ENCODE measurements at regions not wholly inside any gene's neighbourhood (a gene's known extent, or its start where the extent isn't known, plus 50 kb on each side); places are given as distances from the start of the nearest gene placed in this dataset.

DNA sequence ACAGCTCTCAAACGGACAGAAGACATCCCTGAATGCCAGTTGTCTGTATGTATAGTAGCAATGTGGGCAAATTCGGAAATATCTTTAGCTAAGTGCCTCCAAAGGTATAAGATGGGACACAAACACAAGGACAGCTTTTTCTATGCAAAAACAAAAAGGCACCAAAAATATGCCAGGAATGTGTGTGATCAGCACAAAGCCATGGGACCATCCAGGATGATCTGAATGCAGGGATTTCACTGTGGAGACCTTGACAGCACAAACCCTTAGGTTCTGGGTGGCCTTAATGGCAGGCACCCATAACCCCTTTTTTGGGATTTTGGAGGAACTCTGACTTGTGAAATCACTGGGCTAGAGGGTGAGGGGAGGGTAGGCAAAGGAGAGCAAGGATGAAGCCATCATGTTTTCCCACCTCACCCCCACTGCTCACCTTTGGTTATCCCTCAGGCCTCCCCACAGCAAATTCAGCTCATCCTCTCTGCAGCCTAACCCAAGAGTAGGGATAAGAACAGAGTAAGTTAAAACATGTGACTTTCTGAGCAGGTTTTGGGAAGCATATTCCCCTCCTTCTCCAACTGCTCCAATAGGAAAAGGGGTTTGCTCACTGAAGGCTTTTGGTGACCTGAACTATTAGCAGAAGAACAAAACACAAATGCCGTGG is 154.6 kb downstream of the SNX19 start:
- intact Hi-C loops (cut with DNase I; ENCODE audit: low total_unique reads) (no loop called here), in situ Hi-C loops (cut with MboI; ENCODE audit: low pct_ligation_motif_present in 1 of 4, low pct_unique_long_range_greater_than_20kb in 1 of 4, low sequenced_read_pairs in 3 of 4) (no loop called here)
- Histone ChIP-seq H3K27me3 (no peaks in the 10 kb centered on the region), H3K4me3 (no peak overlapping the region), H3K4me1 (no peaks in the 10 kb centered on the region), H3K27ac (no peak overlapping the region), H3K36me3 (no peaks in the 10 kb centered on the region), H3K9me3 (no peaks in the 10 kb centered on the region)
- no peak for DNase-seq
- TF ChIP-seq EP300 (IDR thresholded peaks at IDR 0.05; ENCODE audit: low read depth) (no peak), POLR2AphosphoS5 (IDR thresholded peaks at IDR 0.05) (no peak), POLR2A (IDR thresholded peaks at IDR 0.05) (no peak)
- TF ChIP-seq, protein P1, sequence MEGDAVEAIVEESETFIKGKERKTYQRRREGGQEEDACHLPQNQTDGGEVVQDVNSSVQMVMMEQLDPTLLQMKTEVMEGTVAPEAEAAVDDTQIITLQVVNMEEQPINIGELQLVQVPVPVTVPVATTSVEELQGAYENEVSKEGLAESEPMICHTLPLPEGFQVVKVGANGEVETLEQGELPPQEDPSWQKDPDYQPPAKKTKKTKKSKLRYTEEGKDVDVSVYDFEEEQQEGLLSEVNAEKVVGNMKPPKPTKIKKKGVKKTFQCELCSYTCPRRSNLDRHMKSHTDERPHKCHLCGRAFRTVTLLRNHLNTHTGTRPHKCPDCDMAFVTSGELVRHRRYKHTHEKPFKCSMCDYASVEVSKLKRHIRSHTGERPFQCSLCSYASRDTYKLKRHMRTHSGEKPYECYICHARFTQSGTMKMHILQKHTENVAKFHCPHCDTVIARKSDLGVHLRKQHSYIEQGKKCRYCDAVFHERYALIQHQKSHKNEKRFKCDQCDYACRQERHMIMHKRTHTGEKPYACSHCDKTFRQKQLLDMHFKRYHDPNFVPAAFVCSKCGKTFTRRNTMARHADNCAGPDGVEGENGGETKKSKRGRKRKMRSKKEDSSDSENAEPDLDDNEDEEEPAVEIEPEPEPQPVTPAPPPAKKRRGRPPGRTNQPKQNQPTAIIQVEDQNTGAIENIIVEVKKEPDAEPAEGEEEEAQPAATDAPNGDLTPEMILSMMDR (IDR thresholded peaks at IDR 0.05) = no peak
- 78 to 90% methylated on average over 2 to 3 of the region's 3 CpGs for WGBS, 2 donors (ENCODE audit: low coverage in 1 of 2)

DNA sequence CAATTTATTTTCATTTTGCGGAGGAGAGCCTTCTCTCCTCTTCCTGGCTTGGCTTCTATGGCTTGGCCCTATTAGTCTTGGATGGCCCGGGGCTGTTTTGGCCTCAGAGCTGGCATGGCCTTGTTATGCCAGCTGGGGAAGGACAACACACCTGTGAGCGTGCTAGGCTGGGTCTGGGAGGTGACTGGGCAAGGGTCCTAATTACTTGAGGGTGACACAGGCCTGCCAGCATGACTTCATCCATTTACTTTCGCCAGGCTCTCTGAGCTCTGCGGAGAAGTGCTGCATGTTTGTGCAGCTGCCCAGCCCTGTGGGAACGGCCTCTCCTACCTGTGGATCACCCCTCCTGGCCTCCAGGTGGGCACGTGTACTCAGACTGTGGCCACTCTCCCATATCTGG is 153.6 kb downstream of the SNX19 start:
- Histone ChIP-seq H3K27ac (no peak overlapping the region), H3K27me3 (no peaks in the 10 kb centered on the region), H3K9me3 (no peaks in the 10 kb centered on the region), H3K36me3 (no peaks in the 10 kb centered on the region), H3K4me1 (no peaks in the 10 kb centered on the region), H3K4me3 (no peak overlapping the region)
- in situ Hi-C loops (cut with MboI; ENCODE audit: low pct_ligation_motif_present in 1 of 4, low pct_unique_long_range_greater_than_20kb in 1 of 4, low sequenced_read_pairs in 3 of 4) = no loop called here
- DNase-seq = no peak
- TF ChIP-seq POLR2AphosphoS5 (IDR thresholded peaks at IDR 0.05) (no peak), EP300 (IDR thresholded peaks at IDR 0.05; ENCODE audit: low read depth) (no peak), POLR2A (IDR thresholded peaks at IDR 0.05) (no peak)
- TF ChIP-seq, protein P1 (IDR thresholded peaks at IDR 0.05) = no peak
- WGBS, 2 donors (ENCODE audit: low coverage in 1 of 2) = 61% methylated on average over 7 of the region's 7 CpGs; no CpG with 5 or more reads in 1 of the 2 donors
- intact Hi-C loops (cut with DNase I; ENCODE audit: low total_unique reads) = no loop called here

DNA sequence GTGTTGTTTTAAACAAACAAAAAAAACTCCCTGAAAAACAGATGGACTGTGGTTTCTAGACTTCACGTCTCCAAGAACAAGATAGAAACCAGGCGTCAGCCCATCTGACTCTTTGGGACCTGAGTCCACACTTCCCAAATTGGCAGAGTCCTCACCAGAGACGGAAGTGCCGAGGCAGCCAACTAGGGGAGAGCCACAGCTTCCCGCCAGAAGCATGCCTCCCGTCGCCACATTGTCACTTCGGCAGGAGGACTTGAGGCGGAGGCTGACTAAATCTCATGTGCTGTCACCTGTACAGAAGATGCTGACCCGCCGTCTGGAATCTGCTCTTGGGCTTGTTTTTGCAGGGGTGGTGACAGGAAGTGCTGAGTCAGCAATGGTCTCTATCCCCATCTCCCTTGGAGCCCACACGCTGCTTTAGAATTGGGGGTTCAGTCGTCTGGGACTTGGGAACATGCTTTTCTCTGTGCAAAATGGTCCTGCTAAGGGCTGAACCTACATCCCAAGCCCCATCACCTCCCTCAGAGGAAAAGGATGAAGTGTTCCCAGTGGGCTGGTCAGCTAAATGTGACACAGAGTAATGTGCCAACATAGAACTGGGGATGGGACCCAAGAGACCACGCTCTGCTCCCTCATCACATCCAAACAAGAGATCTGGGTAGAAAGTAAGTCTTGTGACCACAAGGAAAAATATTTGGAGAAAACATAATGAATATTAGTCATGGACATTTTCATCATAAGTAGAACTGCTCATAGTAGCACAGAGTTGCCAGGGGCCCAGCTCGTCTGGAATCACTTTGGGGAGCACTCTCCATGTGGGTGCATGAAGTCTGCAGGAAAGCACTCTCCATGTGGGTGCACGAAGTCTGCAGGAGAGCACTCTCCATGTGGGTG is 152.9 kb downstream of the SNX19 start:
- H3K27ac ChIP-seq = no peak overlapping the region
- H3K27me3 ChIP-seq = no peaks in the 10 kb centered on the region
- WGBS, 2 donors (ENCODE audit: low coverage in 1 of 2) = 82 to 86% methylated on average over 3 to 16 of the region's 16 CpGs
- in situ Hi-C loops (cut with MboI; ENCODE audit: low pct_ligation_motif_present in 1 of 4, low pct_unique_long_range_greater_than_20kb in 1 of 4, low sequenced_read_pairs in 3 of 4) (no loop called here), intact Hi-C loops (cut with DNase I; ENCODE audit: low total_unique reads) (no loop called here)
- no peaks in the 10 kb centered on the region for H3K36me3 ChIP-seq
- H3K9me3 ChIP-seq = no peaks in the 10 kb centered on the region
- TF ChIP-seq POLR2AphosphoS5 (IDR thresholded peaks at IDR 0.05) (no peak), POLR2A (IDR thresholded peaks at IDR 0.05) (no peak), EP300 (IDR thresholded peaks at IDR 0.05; ENCODE audit: low read depth) (no peak)
- TF ChIP-seq, protein P1 (IDR thresholded peaks at IDR 0.05) = no peak
- no peaks in the 10 kb centered on the region for H3K4me1 ChIP-seq
- DNase-seq = no peak
- H3K4me3 ChIP-seq = no peak overlapping the region

DNA sequence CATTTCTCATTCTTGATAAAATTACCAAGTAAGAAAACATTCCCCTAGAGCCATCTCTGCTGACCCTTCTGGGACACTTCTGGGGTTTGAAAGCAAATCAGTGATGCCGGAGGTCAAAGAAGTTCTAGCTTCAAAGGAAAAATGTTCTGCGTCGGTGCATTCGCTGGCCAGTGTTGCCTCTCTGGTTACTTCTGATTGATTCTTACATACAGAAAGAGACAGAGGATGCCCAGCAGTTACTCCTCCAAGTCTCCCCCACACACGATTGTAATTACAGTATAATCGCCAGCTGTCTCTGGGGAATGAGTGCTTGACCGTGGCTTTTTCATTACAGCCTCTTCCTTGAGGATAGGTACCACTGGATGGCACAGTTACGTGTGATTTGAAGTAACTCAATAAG is 150.9 kb downstream of the SNX19 start:
- H3K27me3 ChIP-seq = no peaks in the 10 kb centered on the region
- in situ Hi-C loops (cut with MboI; ENCODE audit: low pct_ligation_motif_present in 1 of 4, low pct_unique_long_range_greater_than_20kb in 1 of 4, low sequenced_read_pairs in 3 of 4) = no loop called here
- H3K27ac ChIP-seq = no peak overlapping the region
- WGBS, 2 donors (ENCODE audit: low coverage in 1 of 2) = 83 to 91% methylated on average over 7 to 8 of the region's 8 CpGs
- intact Hi-C loops (cut with DNase I; ENCODE audit: low total_unique reads) = no loop called here
- no peak overlapping the region for H3K4me3 ChIP-seq
- H3K36me3 ChIP-seq = no peaks in the 10 kb centered on the region
- no peak for DNase-seq
- H3K4me1 ChIP-seq = no peaks in the 10 kb centered on the region
- TF ChIP-seq POLR2A (IDR thresholded peaks at IDR 0.05) = no peak
- no peaks in the 10 kb centered on the region for H3K9me3 ChIP-seq

Data from transverse colon (tissue), 4 donors.